ENCODE measurements at regions not wholly inside any gene's neighbourhood (a gene's known extent, or its start where the extent isn't known, plus 50 kb on each side); places are given as distances from the start of the nearest gene placed in this dataset.

GRCh38 chr3:181455276-181455675, 256.4 kb upstream of the SOX2 start:
- H3K4me2 ChIP-seq (ENCODE audit: insufficient read depth in 1 of 2, low read depth in 2 of 2, low read length in 2 of 2), result no peak overlapping the region
- H3K79me2 ChIP-seq (ENCODE audit: control insufficient read depth in 1 of 2, insufficient read depth in 2 of 2, low read length in 2 of 2), result no peaks in the 10 kb centered on the region
- POLR2A ChIA-PET (ENCODE audit: partially characterized antibody), result no interaction called here
- no peak overlapping the region for H3K4ac ChIP-seq (replicated peaks; ENCODE audit: insufficient read length, low read depth, low read length)
- no peak overlapping the region for H3K56ac ChIP-seq (replicated peaks; ENCODE audit: insufficient read length, low read depth, low read length)
- no peak overlapping the region for H4K91ac ChIP-seq (replicated peaks; ENCODE audit: insufficient read length, low read length)
- H2BK5ac ChIP-seq (ENCODE audit: low read depth, low read length), result no peak overlapping the region
- no peak overlapping the region for H2BK120ac ChIP-seq (replicated peaks; ENCODE audit: low read depth, low read length)
- H3K27me3 ChIP-seq (replicated peaks in 1 of 4; ENCODE audit: control insufficient read depth in 3 of 4, extremely low read depth in 1 of 4, insufficient read depth in 3 of 4, low read length in 3 of 4), result no peaks in the 10 kb centered on the region
- H3K4me3 ChIP-seq (ENCODE audit: extremely low read depth in 1 of 4, insufficient read depth in 2 of 4, low read depth in 3 of 4, low read length in 4 of 4), result no peak overlapping the region
- H2AFZ ChIP-seq (ENCODE audit: low read length), result no peak overlapping the region
- no peak overlapping the region for H3K27ac ChIP-seq (ENCODE audit: low read depth, low read length)
- H3K9me3 ChIP-seq (ENCODE audit: insufficient read depth in 2 of 2, low read depth in 1 of 2, low read length in 1 of 2), result no peaks in the 10 kb centered on the region
- H3K36me3 ChIP-seq (ENCODE audit: control insufficient read depth in 2 of 4, insufficient read depth in 4 of 4, low read length in 3 of 4), result no peaks in the 10 kb centered on the region
- H4K5ac ChIP-seq (ENCODE audit: insufficient read length, low read depth, low read length), result no peak overlapping the region
- H2AK5ac ChIP-seq (ENCODE audit: low read depth, low read length), result no peak overlapping the region
- no peaks in the 10 kb centered on the region for H3K23me2 ChIP-seq (ENCODE audit: low read depth, low read length)
- no peak overlapping the region for H2BK15ac ChIP-seq (ENCODE audit: low read length)
- H3K9ac ChIP-seq (replicated peaks in 1 of 4; ENCODE audit: extremely low read depth in 1 of 4, low read depth in 3 of 4, low read length in 3 of 4), result no peak overlapping the region
- peaks cover 0 to 7% (median 1%) of the 10 kb centered on the region in 4 experiments; a peak in 2 of 7 replicates for H3K4me1 ChIP-seq (replicated peaks in 1 of 4; ENCODE audit: control insufficient read depth in 3 of 4, insufficient read depth in 4 of 4, low read length in 3 of 4)
- H4K20me1 ChIP-seq (replicated peaks in 1 of 2; ENCODE audit: control insufficient read depth in 1 of 2, insufficient read depth in 2 of 2, low read length in 2 of 2), result no peaks in the 10 kb centered on the region
- CTCF ChIA-PET (ENCODE audit: partially characterized antibody), result interaction anchor here (0.6 to 1.8 kb wide), 5 partner anchors 125 to 1205 kb away, joined by 3 to 8 read pairs (median 5); no protein-coding TSS in a partner anchor
- DNase-seq (ENCODE audit: low read depth in 1 of 2, low spot score in 2 of 2) (no peak), FAIRE-seq (no peak)
- H3K79me1 ChIP-seq (ENCODE audit: low read depth, low read length), result no peaks in the 10 kb centered on the region
- no peak for TF ChIP-seq SRF (IDR thresholded peaks at IDR 0.05; ENCODE audit: low read depth, low read length)
- TF ChIP-seq CBX5 (IDR thresholded peaks at IDR 0.05; ENCODE audit: low read depth, low read length), result no peak
- no peak for TF ChIP-seq POLR2AphosphoS5 (IDR thresholded peaks at IDR 0.05; ENCODE audit: low read depth, low read length)
- no peak for TF ChIP-seq TEAD4 (IDR thresholded peaks at IDR 0.05; ENCODE audit: low read depth, low read length)
- no peak overlapping the region for H4K8ac ChIP-seq (ENCODE audit: extremely low read depth, insufficient read depth, low read length)
- WGBS, 2 experiments (ENCODE audit: extremely low coverage in 1 of 2, insufficient coverage in 1 of 2, insufficient read length in 1 of 2, insufficient replicate concordance in 2 of 2, low coverage in 1 of 2, low lambda C conversion rate in 2 of 2, missing lambda C conversion rate in 1 of 2), result 65% methylated on average over 1 of the region's 1 CpG; no CpG with 5 or more reads in 1 of the 2 experiments
- no peak overlapping the region for H3K18ac ChIP-seq (ENCODE audit: extremely low read depth, low read length)
- H2BK20ac ChIP-seq (ENCODE audit: low read length), result no peak overlapping the region
- H2BK12ac ChIP-seq (ENCODE audit: low read depth, low read length), result no peak overlapping the region
- H3K23ac ChIP-seq (ENCODE audit: insufficient read length), result no peak overlapping the region
- H3K14ac ChIP-seq (ENCODE audit: insufficient read length), result no peak overlapping the region
